Activated CD8-positive, alpha-beta memory T cell treated with anti-CD3 and anti-CD28 coated beads for 1 hour (primary cell): ENCODE measurements at regions not wholly inside any gene's neighbourhood (a gene's known extent, or its start where the extent isn't known, plus 50 kb on each side); places are given as distances from the start of the nearest gene placed in this dataset.

Source experiments
- DNase-seq, 2 donors: peaks; one replicate each; pipeline ENCODE4 v3.0.0-alpha.2; 2020; ENCODE audit warnings: low read depth in 1 of 2; ENCODE audit errors: extremely low read depth in 1 of 2

GRCh38 chr12:25009496-25010092 lies 60.7 kb upstream of the BCAT1 start:
- DNase-seq: no peak

- DNase-seq: no peak
Measured at GRCh38 chr12:25005376-25005775, 56.5 kb upstream of the BCAT1 start.

DNA sequence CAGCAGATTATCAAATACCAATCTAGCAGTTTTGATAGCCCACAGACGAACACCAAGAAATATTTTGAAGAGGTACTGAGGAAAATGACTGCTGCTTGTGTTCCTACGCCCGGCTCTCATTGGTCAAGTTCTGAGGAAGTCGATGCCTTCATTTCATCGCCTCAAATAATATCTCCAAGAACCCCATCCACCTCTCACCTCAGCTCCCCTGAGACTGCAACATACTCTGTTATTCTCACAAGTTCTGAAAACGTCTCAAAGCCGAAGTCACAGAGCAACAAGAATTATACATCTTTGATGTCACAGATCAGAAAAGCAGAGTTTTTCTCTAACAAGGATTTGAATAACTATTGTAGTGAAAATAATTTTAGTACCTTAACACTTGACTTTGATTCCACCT lies 55.5 kb upstream of the BCAT1 start:
- DNase-seq: no peak

DNA sequence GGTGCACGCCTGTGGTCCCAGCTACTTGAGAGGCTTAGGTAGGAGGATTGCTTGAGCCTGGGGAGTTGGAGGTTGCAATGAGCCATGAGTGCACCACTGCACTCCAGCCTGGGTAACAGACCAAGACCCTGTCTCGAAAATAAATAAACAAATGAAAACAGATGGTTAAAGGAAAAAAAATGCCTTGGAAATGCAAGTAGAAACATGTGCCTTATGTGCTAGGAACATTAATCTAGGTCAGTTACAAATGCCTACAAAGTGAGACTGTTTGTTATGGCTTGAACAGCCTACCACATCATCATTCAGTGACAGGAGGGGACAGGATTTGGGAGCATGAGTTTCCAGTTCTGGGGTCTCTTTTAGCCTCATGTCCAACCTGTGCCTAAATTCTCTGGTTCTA lies 52.4 kb upstream of the BCAT1 start:
- DNase-seq: no peak
